PFSK-1 (cell line): ENCODE measurements at regions not wholly inside any gene's neighbourhood (a gene's known extent, or its start where the extent isn't known, plus 50 kb on each side); places are given as distances from the start of the nearest gene placed in this dataset.

Source experiments
- FOXP2 ChIP-seq: optimal IDR thresholded peaks from 2 replicates; pipeline ENCODE3; 2011; ENCODE audit warnings: borderline replicate concordance, control low read depth, inconsistent platforms; ENCODE audit not compliant: insufficient read depth; ENCODE audit errors: extremely low read length, extremely low read depth
- POLR2AphosphoS5 ChIP-seq: IDR thresholded peaks from 2 replicates; pipeline ENCODE4 v1.6.1; 2012; ENCODE audit warnings: low read depth, mild to moderate bottlenecking, control low read depth, low read length, moderate library complexity
- SIN3A ChIP-seq: IDR thresholded peaks from 2 replicates; pipeline ENCODE4 v1.6.1; 2012; ENCODE audit warnings: mild to moderate bottlenecking, low read length, moderate library complexity, borderline replicate concordance; ENCODE audit not compliant: insufficient read depth
- TAF1 ChIP-seq: IDR thresholded peaks from 2 replicates; pipeline ENCODE4 v1.6.1; 2012; ENCODE audit warnings: low read length, control low read depth, borderline replicate concordance; ENCODE audit not compliant: insufficient read depth
- TF ChIP-seq, protein P1 (sequence below), 2 experiments: IDR thresholded peaks; 2 replicates each; pipeline versions ENCODE4 v1.6.1 to v1.8.0; 2011 to 2012; ENCODE audit warnings: low read depth in 2 of 2, low read length in 2 of 2, control low read depth in 1 of 2, inconsistent platforms in 1 of 2, mild to moderate bottlenecking in 1 of 2, moderate library complexity in 1 of 2; ENCODE audit not compliant: insufficient read depth in 1 of 2

- TF ChIP-seq TAF1 (no peak), POLR2AphosphoS5 (no peak), SIN3A (no peak), FOXP2 (no peak)
- TF ChIP-seq, protein P1, sequence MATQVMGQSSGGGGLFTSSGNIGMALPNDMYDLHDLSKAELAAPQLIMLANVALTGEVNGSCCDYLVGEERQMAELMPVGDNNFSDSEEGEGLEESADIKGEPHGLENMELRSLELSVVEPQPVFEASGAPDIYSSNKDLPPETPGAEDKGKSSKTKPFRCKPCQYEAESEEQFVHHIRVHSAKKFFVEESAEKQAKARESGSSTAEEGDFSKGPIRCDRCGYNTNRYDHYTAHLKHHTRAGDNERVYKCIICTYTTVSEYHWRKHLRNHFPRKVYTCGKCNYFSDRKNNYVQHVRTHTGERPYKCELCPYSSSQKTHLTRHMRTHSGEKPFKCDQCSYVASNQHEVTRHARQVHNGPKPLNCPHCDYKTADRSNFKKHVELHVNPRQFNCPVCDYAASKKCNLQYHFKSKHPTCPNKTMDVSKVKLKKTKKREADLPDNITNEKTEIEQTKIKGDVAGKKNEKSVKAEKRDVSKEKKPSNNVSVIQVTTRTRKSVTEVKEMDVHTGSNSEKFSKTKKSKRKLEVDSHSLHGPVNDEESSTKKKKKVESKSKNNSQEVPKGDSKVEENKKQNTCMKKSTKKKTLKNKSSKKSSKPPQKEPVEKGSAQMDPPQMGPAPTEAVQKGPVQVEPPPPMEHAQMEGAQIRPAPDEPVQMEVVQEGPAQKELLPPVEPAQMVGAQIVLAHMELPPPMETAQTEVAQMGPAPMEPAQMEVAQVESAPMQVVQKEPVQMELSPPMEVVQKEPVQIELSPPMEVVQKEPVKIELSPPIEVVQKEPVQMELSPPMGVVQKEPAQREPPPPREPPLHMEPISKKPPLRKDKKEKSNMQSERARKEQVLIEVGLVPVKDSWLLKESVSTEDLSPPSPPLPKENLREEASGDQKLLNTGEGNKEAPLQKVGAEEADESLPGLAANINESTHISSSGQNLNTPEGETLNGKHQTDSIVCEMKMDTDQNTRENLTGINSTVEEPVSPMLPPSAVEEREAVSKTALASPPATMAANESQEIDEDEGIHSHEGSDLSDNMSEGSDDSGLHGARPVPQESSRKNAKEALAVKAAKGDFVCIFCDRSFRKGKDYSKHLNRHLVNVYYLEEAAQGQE (IDR thresholded peaks at IDR 0.05; ENCODE audit: insufficient read depth in 1 of 2, low read depth in 2 of 2, low read length in 2 of 2): no peak
These were observed 704.2 kb upstream of the CITED2 start for GRCh38 chr6:140078561-140079125.
